Type B pancreatic cell (in vitro differentiated cells): ENCODE measurements at regions not wholly inside any gene's neighbourhood (a gene's known extent, or its start where the extent isn't known, plus 50 kb on each side); places are given as distances from the start of the nearest gene placed in this dataset.

Experiments used
- DNase-seq: peaks from one replicate; pipeline ENCODE4 v3.0.0; 2021; ENCODE audit warnings: mixed read lengths; ENCODE audit not compliant: unreplicated experiment; ENCODE audit errors: extremely low spot score
- H3K27ac Mint-ChIP-seq: 2 replicates; pipeline ENCODE4 v1.8.0; 2021; ENCODE audit warnings: mild to moderate bottlenecking, mixed read lengths
- H3K27me3 Mint-ChIP-seq: 2 replicates; pipeline ENCODE4 v1.8.0; 2021; ENCODE audit warnings: mixed read lengths
- H3K36me3 Mint-ChIP-seq: 2 replicates; pipeline ENCODE4 v1.8.0; 2021; ENCODE audit warnings: mixed read lengths
- H3K4me1 Mint-ChIP-seq: one replicate; pipeline ENCODE4 v1.8.0; 2021; ENCODE audit warnings: mixed read lengths; ENCODE audit not compliant: unreplicated experiment
- H3K4me3 Mint-ChIP-seq: 2 replicates; pipeline ENCODE4 v1.8.0; 2021; ENCODE audit warnings: mild to moderate bottlenecking, mixed read lengths
- H3K9me3 Mint-ChIP-seq: 2 replicates; pipeline ENCODE4 v1.8.0; 2021; ENCODE audit warnings: mixed read lengths
- TF ChIP-seq, protein P1 (sequence below): fragments of 200-600 bp; sonication (generic); conservative IDR thresholded peaks from 2 replicates; pipeline ENCODE4 v1.5.0; 2021; ENCODE audit warnings: antibody characterized with exemption, mild to moderate bottlenecking

DNA sequence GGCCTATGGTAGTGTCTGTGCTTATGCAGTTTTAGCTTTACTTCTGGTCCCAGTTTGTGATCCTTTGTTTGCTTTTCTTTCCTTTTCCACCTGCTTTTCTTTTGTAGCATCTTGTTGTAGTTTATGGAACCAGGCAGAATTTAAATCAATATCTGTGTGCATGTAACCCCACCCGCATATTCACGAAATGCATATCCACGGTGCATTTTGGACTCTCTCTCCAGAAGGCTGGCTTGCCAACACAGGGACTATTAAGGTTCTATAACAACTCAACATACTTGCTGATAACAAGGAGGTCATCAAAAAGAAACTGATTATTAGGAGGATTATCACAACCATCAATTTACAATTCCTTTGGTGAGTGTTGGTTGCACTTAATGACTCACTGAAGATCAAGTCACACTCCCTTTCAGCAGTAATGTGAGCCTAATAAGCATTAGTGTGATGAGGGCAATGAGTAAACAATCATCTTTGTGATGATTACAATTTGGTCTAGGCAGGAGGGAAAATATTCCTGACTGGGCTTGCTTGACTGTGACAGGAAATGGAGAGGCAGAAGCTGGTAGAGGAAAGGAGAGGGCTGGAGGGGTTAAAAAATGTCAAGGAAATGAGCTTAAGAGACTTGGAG, 378.6 kb downstream of the REEP3 start:
- Mint-ChIP-seq H3K27ac (no peak overlapping the region), H3K9me3 (no peaks in the 10 kb centered on the region), H3K4me3 (no peak overlapping the region), H3K36me3 (no peaks in the 10 kb centered on the region), H3K27me3 (no peaks in the 10 kb centered on the region), H3K4me1 (no peaks in the 10 kb centered on the region)
- TF ChIP-seq, protein P1, sequence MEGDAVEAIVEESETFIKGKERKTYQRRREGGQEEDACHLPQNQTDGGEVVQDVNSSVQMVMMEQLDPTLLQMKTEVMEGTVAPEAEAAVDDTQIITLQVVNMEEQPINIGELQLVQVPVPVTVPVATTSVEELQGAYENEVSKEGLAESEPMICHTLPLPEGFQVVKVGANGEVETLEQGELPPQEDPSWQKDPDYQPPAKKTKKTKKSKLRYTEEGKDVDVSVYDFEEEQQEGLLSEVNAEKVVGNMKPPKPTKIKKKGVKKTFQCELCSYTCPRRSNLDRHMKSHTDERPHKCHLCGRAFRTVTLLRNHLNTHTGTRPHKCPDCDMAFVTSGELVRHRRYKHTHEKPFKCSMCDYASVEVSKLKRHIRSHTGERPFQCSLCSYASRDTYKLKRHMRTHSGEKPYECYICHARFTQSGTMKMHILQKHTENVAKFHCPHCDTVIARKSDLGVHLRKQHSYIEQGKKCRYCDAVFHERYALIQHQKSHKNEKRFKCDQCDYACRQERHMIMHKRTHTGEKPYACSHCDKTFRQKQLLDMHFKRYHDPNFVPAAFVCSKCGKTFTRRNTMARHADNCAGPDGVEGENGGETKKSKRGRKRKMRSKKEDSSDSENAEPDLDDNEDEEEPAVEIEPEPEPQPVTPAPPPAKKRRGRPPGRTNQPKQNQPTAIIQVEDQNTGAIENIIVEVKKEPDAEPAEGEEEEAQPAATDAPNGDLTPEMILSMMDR, result no peak
- no peak for DNase-seq

DNA sequence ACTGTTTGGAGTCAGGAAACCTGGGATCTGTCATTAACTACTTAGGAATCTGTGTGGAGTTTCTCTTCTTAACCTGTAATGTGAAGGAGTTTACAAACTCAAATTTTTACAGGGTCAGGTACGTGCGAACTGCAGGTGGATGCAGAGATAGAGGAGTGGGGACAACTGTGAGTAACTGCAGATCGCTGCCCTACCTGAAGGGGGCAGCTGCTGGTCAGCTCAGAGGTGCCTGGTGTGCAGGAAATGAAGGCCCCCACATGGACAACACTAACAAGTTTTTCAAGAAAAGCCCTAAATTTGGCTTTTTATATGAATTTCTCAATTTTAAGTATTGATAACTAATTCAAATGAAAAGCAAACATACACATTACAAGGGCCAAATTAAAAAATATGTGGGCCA, 380.0 kb downstream of the REEP3 start:
- Mint-ChIP-seq H3K4me1 (no peaks in the 10 kb centered on the region), H3K36me3 (no peaks in the 10 kb centered on the region), H3K27ac (no peak overlapping the region), H3K27me3 (no peaks in the 10 kb centered on the region), H3K4me3 (no peak overlapping the region), H3K9me3 (no peaks in the 10 kb centered on the region)
- TF ChIP-seq, protein P1, result peak; percentile 42
- no peak for DNase-seq

DNA sequence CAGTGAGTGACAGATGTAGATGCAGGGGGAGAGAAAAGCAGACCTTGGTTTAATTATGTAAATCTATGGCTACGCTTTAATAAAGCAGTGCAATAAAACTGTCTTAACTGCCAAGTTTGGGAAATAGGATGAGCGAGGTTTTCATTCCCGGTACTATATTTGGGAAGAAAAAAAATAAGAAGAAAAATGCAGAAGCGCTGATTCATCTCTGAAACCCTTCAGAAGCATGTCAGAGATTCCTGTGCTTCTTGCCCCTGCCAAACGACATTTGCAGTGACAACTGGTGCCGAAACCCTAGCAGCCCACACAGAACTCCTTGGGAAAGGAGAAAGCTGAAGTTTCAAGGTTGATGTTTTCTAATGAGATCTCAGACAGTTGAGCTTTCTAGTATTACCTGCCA, 380.7 kb downstream of the REEP3 start:
- H3K4me1 Mint-ChIP-seq, result no peaks in the 10 kb centered on the region
- no peak overlapping the region for H3K4me3 Mint-ChIP-seq
- DNase-seq, result no peak
- H3K36me3 Mint-ChIP-seq, result no peaks in the 10 kb centered on the region
- no peaks in the 10 kb centered on the region for H3K9me3 Mint-ChIP-seq
- H3K27ac Mint-ChIP-seq, result no peak overlapping the region
- H3K27me3 Mint-ChIP-seq, result no peaks in the 10 kb centered on the region
- TF ChIP-seq, protein P1, result no peak

DNA sequence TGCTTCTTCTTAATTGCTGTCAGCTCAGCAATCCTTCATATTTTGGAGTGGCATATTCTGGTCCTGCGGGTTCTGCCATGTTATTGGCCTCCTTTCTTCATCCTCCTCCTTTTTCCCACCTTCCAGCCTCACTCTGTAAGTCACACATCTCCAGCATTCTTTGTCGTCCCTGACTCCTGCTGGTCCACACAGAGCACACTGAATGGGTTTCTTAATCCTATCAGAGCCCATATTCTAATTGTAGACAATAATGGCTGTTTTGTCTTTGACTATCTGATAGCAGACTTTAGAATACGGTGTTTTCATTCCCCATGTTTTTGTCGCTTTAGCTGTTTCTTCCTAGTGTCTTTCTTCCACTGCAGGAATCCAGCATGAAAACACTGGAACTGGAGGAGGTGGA, 389.6 kb downstream of the REEP3 start:
- Mint-ChIP-seq H3K4me3 (no peak overlapping the region), H3K27me3 (peaks cover 3% of the 10 kb centered on the region), H3K9me3 (no peaks in the 10 kb centered on the region), H3K4me1 (no peaks in the 10 kb centered on the region), H3K36me3 (no peaks in the 10 kb centered on the region), H3K27ac (no peak overlapping the region)
- TF ChIP-seq, protein P1, result no peak
- DNase-seq, result no peak

DNA sequence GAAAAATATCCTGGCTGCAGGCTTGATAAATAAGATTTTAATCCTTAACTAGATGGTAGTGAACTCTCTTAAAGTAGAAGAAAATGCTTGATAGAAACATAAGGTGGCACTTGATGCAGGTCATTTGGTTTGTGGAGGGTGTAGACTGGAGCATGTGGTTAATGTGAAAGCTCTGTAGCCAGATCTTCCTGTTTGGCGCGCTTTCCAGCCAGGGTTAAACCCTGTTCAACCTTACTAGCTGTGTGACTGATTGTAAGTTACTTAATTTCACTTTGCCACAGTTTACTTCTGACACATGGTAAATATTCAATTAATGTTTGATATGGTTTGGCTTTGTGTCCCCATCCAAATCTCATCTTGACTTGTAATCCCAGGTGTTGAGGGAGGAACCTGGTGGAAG, 394.0 kb downstream of the REEP3 start:
- TF ChIP-seq, protein P1, result no peak
- Mint-ChIP-seq H3K36me3 (no peaks in the 10 kb centered on the region), H3K9me3 (no peaks in the 10 kb centered on the region), H3K4me1 (peaks cover 6% of the 10 kb centered on the region), H3K27ac (no peak overlapping the region), H3K27me3 (no peaks in the 10 kb centered on the region), H3K4me3 (no peak overlapping the region)
- DNase-seq, result no peak

DNA sequence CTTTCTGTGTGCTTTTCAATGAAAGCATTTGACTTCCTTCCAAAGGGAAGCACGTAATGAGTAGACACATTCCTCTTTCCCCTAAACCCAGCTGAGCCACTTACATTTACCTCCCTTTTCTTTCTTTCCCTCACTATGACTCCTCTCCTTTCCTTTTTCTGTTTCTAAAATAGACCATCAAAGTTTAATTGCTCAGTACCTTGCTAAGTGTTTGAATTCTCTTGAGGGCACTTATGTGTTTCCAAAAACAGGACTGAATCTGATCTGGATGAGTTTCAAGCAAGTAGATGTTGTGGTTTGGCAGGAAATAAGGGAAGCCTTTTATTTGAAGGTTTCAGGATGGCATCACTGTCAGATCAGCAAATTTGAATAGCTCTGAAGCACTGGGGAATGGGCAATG, 396.2 kb downstream of the REEP3 start:
- H3K36me3 Mint-ChIP-seq, result no peaks in the 10 kb centered on the region
- peaks cover 21% of the 10 kb centered on the region for H3K4me1 Mint-ChIP-seq
- no peak overlapping the region for H3K27ac Mint-ChIP-seq
- no peak for DNase-seq
- no peak overlapping the region for H3K4me3 Mint-ChIP-seq
- TF ChIP-seq, protein P1, result no peak
- H3K27me3 Mint-ChIP-seq, result no peaks in the 10 kb centered on the region
- no peaks in the 10 kb centered on the region for H3K9me3 Mint-ChIP-seq
